IMR-90 (cell line): ENCODE measurements at regions not wholly inside any gene's neighbourhood (a gene's known extent, or its start where the extent isn't known, plus 50 kb on each side); places are given as distances from the start of the nearest gene placed in this dataset.

Source experiments
- BHLHE40 ChIP-seq: fragments of 150-350 bp; IDR thresholded peaks from 2 replicates; pipeline ENCODE4 v1.6.1; 2016; ENCODE audit warnings: mild to moderate bottlenecking, low read depth, low read length
- CEBPB ChIP-seq: IDR thresholded peaks from 2 replicates; pipeline ENCODE4 v1.6.1; 2012; ENCODE audit warnings: low read depth, low read length, improper control_type of control experiment
- CHD1 ChIP-seq: IDR thresholded peaks from 2 replicates; pipeline ENCODE4 v1.6.1; 2012; ENCODE audit warnings: low read depth, low read length, improper control_type of control experiment
- CTCF ChIP-seq: conservative IDR thresholded peaks from 2 replicates; pipeline ENCODE4 v1.5.1; 2012; ENCODE audit warnings: mild to moderate bottlenecking, low read depth, low read length, improper control_type of control experiment
- FOS ChIP-seq: fragments of 150-350 bp; IDR thresholded peaks from 2 replicates; pipeline ENCODE4 v1.6.1; 2016; ENCODE audit warnings: low read depth, low read length
- MAZ ChIP-seq: IDR thresholded peaks from 2 replicates; pipeline ENCODE4 v1.6.1; 2012; ENCODE audit warnings: low read depth, mild to moderate bottlenecking, low read length, improper control_type of control experiment, moderate library complexity, borderline replicate concordance
- MXI1 ChIP-seq: IDR thresholded peaks from 2 replicates; pipeline ENCODE4 v1.6.1; 2012; ENCODE audit warnings: low read depth, mild to moderate bottlenecking, low read length, moderate library complexity, borderline replicate concordance
- POLR2A ChIP-seq: IDR thresholded peaks from 2 replicates; pipeline ENCODE4 v1.6.1; 2012; ENCODE audit warnings: mild to moderate bottlenecking, low read depth, low read length
- SMC3 ChIP-seq: fragments of 150-350 bp; IDR thresholded peaks from 2 replicates; pipeline ENCODE4 v1.6.1; 2016; ENCODE audit warnings: low read depth, mild to moderate bottlenecking, antibody characterized with exemption, low read length, moderate library complexity

- TF ChIP-seq CTCF (no peak), POLR2A (no peak), MAZ (no peak), BHLHE40 (no peak), CHD1 (no peak), SMC3 (no peak), MXI1 (no peak), CEBPB (no peak), FOS (no peak)
Measured at GRCh38 chr7:106460792-106461254, 176.0 kb upstream of the NAMPT start.
